ENCODE measurements at regions not wholly inside any gene's neighbourhood (a gene's known extent, or its start where the extent isn't known, plus 50 kb on each side); places are given as distances from the start of the nearest gene placed in this dataset.

GRCh38 chr11:80827781-80828180, 1387.0 kb upstream of the TENM4 start:
- Histone ChIP-seq H3K9me3 (no peaks in the 10 kb centered on the region), H3K36me3 (no peaks in the 10 kb centered on the region), H3K4me3 (no peak overlapping the region), H3K4me1 (no peaks in the 10 kb centered on the region), H3K27me3 (no peaks in the 10 kb centered on the region), H3K27ac (no peak overlapping the region)
- no peak for TF ChIP-seq CTCF (IDR thresholded peaks at IDR 0.05)
- DNase-seq, result no peak
- intact Hi-C loops (cut with DNase I; ENCODE audit: low total_unique reads), result no loop called here

GRCh38 chr11:80826808-80827207, 1386.0 kb upstream of the TENM4 start:
- no peaks in the 10 kb centered on the region for H3K9me3 ChIP-seq
- no peaks in the 10 kb centered on the region for H3K36me3 ChIP-seq
- H3K27me3 ChIP-seq, result no peaks in the 10 kb centered on the region
- TF ChIP-seq CTCF (IDR thresholded peaks at IDR 0.05), result no peak
- DNase-seq, result no peak
- no peak overlapping the region for H3K4me3 ChIP-seq
- H3K27ac ChIP-seq, result no peak overlapping the region
- intact Hi-C loops (cut with DNase I; ENCODE audit: low total_unique reads), result no loop called here
- no peaks in the 10 kb centered on the region for H3K4me1 ChIP-seq

- no peaks in the 10 kb centered on the region for H3K36me3 ChIP-seq
- DNase-seq, result no peak
- intact Hi-C loops (cut with DNase I; ENCODE audit: low total_unique reads), result no loop called here
- no peaks in the 10 kb centered on the region for H3K9me3 ChIP-seq
- no peak overlapping the region for H3K27ac ChIP-seq
- H3K4me1 ChIP-seq, result no peaks in the 10 kb centered on the region
- no peak for TF ChIP-seq CTCF (IDR thresholded peaks at IDR 0.05)
- no peak overlapping the region for H3K4me3 ChIP-seq
- no peaks in the 10 kb centered on the region for H3K27me3 ChIP-seq
These were observed 1381.5 kb upstream of the TENM4 start for GRCh38 chr11:80822308-80822707.

GRCh38 chr11:80819271-80819670, 1378.4 kb upstream of the TENM4 start:
- intact Hi-C loops (cut with DNase I; ENCODE audit: low total_unique reads), result no loop called here
- no peak overlapping the region for H3K4me3 ChIP-seq
- H3K27ac ChIP-seq, result no peak overlapping the region
- no peaks in the 10 kb centered on the region for H3K9me3 ChIP-seq
- no peaks in the 10 kb centered on the region for H3K27me3 ChIP-seq
- H3K4me1 ChIP-seq, result no peaks in the 10 kb centered on the region
- no peaks in the 10 kb centered on the region for H3K36me3 ChIP-seq
- TF ChIP-seq CTCF (IDR thresholded peaks at IDR 0.05), result no peak
- no peak for DNase-seq

- no peak for TF ChIP-seq CTCF (IDR thresholded peaks at IDR 0.05)
These were observed 1376.1 kb upstream of the TENM4 start for GRCh38 chr11:80816966-80817365.

GRCh38 chr11:80816454-80816847, 1375.6 kb upstream of the TENM4 start:
- intact Hi-C loops (cut with DNase I; ENCODE audit: low total_unique reads), result no loop called here
- no peak for DNase-seq
- H3K27ac ChIP-seq, result no peak overlapping the region
- H3K36me3 ChIP-seq, result no peaks in the 10 kb centered on the region
- TF ChIP-seq CTCF (IDR thresholded peaks at IDR 0.05), result no peak
- no peaks in the 10 kb centered on the region for H3K27me3 ChIP-seq
- H3K9me3 ChIP-seq, result no peaks in the 10 kb centered on the region
- no peaks in the 10 kb centered on the region for H3K4me1 ChIP-seq
- H3K4me3 ChIP-seq, result no peak overlapping the region

More at GRCh38 chr11:80816966-80817365, 1376.1 kb upstream of the TENM4 start:
- intact Hi-C loops (cut with DNase I; ENCODE audit: low total_unique reads), result no loop called here
- Histone ChIP-seq H3K27ac (no peak overlapping the region), H3K9me3 (no peaks in the 10 kb centered on the region), H3K27me3 (no peaks in the 10 kb centered on the region), H3K36me3 (no peaks in the 10 kb centered on the region), H3K4me1 (no peaks in the 10 kb centered on the region), H3K4me3 (no peak overlapping the region)
- no peak for DNase-seq

All from tibial artery (tissue), 4 donors.